ENCODE measurements at regions not wholly inside any gene's neighbourhood (a gene's known extent, or its start where the extent isn't known, plus 50 kb on each side); places are given as distances from the start of the nearest gene placed in this dataset.

- Histone ChIP-seq H3K9me3 (ENCODE audit: control insufficient read depth, insufficient read depth, low read length) (no peaks in the 10 kb centered on the region), H3K27me3 (ENCODE audit: control insufficient read depth, low read length) (no peaks in the 10 kb centered on the region), H3K79me2 (ENCODE audit: control insufficient read depth, low read length) (no peaks in the 10 kb centered on the region), H3K4me3 (ENCODE audit: low read length) (no peak overlapping the region), H3K27ac (ENCODE audit: low read depth, low read length) (no peak overlapping the region), H4K20me1 (ENCODE audit: control insufficient read depth, insufficient read depth, low read depth, low read length) (no peaks in the 10 kb centered on the region), H3K9me2 (replicated peaks; ENCODE audit: control insufficient read depth, low read length) (no peaks in the 10 kb centered on the region), H3K4me1 (ENCODE audit: control insufficient read depth, low read length) (peaks cover 6% of the 10 kb centered on the region), H3F3A (ENCODE audit: control insufficient read depth, insufficient read depth) (no peaks in the 10 kb centered on the region), H3K36me3 (ENCODE audit: control insufficient read depth, low read length) (no peaks in the 10 kb centered on the region), H3K4me2 (ENCODE audit: low read length) (no peak overlapping the region)
- TF ChIP-seq CTCF (IDR thresholded peaks at IDR 0.05; ENCODE audit: low read depth, low read length, poor library complexity, severe bottlenecking) (no peak), EZH2phosphoT487 (IDR thresholded peaks at IDR 0.05; ENCODE audit: borderline replicate concordance, low read length) (no peak)
Observed at GRCh38 chr12:67722296-67722695, 73.8 kb downstream of the DYRK2 start.

GRCh38 chr12:67726868-67727267 is 78.3 kb downstream of the DYRK2 start:
- no peaks in the 10 kb centered on the region for H3K4me1 ChIP-seq (ENCODE audit: control insufficient read depth, low read length)
- no peak for TF ChIP-seq EZH2phosphoT487 (IDR thresholded peaks at IDR 0.05; ENCODE audit: borderline replicate concordance, low read length)
- TF ChIP-seq CTCF (IDR thresholded peaks at IDR 0.05; ENCODE audit: low read depth, low read length, poor library complexity, severe bottlenecking) = no peak
- H3K27me3 ChIP-seq (ENCODE audit: control insufficient read depth, low read length) = no peaks in the 10 kb centered on the region
- no peak overlapping the region for H3K4me3 ChIP-seq (ENCODE audit: low read length)
- no peak overlapping the region for H3K4me2 ChIP-seq (ENCODE audit: low read length)
- H3K27ac ChIP-seq (ENCODE audit: low read depth, low read length) = no peak overlapping the region
- H3K36me3 ChIP-seq (ENCODE audit: control insufficient read depth, low read length) = no peaks in the 10 kb centered on the region
- H3K9me2 ChIP-seq (replicated peaks; ENCODE audit: control insufficient read depth, low read length) = no peaks in the 10 kb centered on the region
- no peaks in the 10 kb centered on the region for H3K79me2 ChIP-seq (ENCODE audit: control insufficient read depth, low read length)
- H3F3A ChIP-seq (ENCODE audit: control insufficient read depth, insufficient read depth) = no peaks in the 10 kb centered on the region
- H3K9me3 ChIP-seq (ENCODE audit: control insufficient read depth, insufficient read depth, low read length) = no peaks in the 10 kb centered on the region
- no peaks in the 10 kb centered on the region for H4K20me1 ChIP-seq (ENCODE audit: control insufficient read depth, insufficient read depth, low read depth, low read length)

- no peaks in the 10 kb centered on the region for H3K9me3 ChIP-seq (ENCODE audit: control insufficient read depth, insufficient read depth, low read length)
- H3K36me3 ChIP-seq (ENCODE audit: control insufficient read depth, low read length) = no peaks in the 10 kb centered on the region
- TF ChIP-seq CTCF (IDR thresholded peaks at IDR 0.05; ENCODE audit: low read depth, low read length, poor library complexity, severe bottlenecking) = no peak
- TF ChIP-seq EZH2phosphoT487 (IDR thresholded peaks at IDR 0.05; ENCODE audit: borderline replicate concordance, low read length) = no peak
- H3K4me1 ChIP-seq (ENCODE audit: control insufficient read depth, low read length) = no peaks in the 10 kb centered on the region
- no peak overlapping the region for H3K27ac ChIP-seq (ENCODE audit: low read depth, low read length)
- H3K79me2 ChIP-seq (ENCODE audit: control insufficient read depth, low read length) = no peaks in the 10 kb centered on the region
- no peaks in the 10 kb centered on the region for H3F3A ChIP-seq (ENCODE audit: control insufficient read depth, insufficient read depth)
- no peaks in the 10 kb centered on the region for H3K9me2 ChIP-seq (replicated peaks; ENCODE audit: control insufficient read depth, low read length)
- H3K4me3 ChIP-seq (ENCODE audit: low read length) = no peak overlapping the region
- H3K4me2 ChIP-seq (ENCODE audit: low read length) = no peak overlapping the region
- no peaks in the 10 kb centered on the region for H3K27me3 ChIP-seq (ENCODE audit: control insufficient read depth, low read length)
- no peaks in the 10 kb centered on the region for H4K20me1 ChIP-seq (ENCODE audit: control insufficient read depth, insufficient read depth, low read depth, low read length)
Observed at GRCh38 chr12:67727702-67728666, 79.4 kb downstream of the DYRK2 start.
